GM19324 (cell line): ENCODE measurements at regions not wholly inside any gene's neighbourhood (a gene's known extent, or its start where the extent isn't known, plus 50 kb on each side); places are given as distances from the start of the nearest gene placed in this dataset.
"Not testable (repeated sequence)": the region's sequence is repeated elsewhere in the genome, so short reads cannot be mapped to it uniquely, and the experiment has no call there.

Source experiments
- ATAC-seq: cut with Tn5 transposase; IDR thresholded peaks from one replicate; pipeline ENCODE4 v1.9.1; 2021; ENCODE audit warnings: mild to moderate bottlenecking, moderate library complexity; ENCODE audit not compliant: unreplicated experiment, low FRiP score

DNA sequence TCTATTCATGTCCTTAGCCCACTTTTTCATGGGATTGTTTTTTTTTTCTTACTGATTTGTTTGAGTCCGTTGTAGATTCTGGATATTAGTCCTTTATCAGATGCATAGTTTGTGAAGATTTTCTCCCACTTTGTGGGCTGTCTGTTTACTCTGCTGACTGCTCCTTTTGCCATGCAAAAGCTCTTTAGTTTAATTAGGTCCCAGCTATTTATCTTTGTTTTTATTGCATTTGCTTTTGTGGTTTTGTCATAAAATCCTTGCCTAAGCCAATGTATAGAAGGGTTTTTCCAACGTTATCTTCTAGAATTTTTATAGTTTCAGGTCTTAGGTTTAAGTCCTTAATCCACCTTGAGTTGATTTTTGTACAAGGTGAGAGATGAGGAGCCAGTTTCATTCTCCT, 358.9 kb downstream of the ADAMTS20 start:
- not testable (repeated sequence) for ATAC-seq

DNA sequence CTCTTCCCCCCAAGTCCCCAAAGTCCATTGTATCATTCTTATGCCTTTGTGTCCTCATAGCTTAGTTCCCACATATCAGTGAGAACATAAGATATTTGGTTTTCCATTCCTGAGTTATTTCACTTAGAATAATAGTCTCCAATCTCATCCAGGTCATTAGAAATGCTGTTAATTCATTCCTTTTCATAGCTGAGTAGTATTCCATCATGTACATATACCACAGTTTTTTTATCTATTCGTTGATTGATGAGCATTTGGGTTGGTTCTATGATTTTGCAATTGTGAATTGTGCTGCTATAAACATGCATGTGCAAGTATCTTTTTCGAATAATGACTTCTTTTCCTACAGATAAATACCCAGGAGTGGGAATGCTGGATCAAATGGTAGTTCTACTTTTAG, 359.6 kb downstream of the ADAMTS20 start:
- not testable (repeated sequence) for ATAC-seq

DNA sequence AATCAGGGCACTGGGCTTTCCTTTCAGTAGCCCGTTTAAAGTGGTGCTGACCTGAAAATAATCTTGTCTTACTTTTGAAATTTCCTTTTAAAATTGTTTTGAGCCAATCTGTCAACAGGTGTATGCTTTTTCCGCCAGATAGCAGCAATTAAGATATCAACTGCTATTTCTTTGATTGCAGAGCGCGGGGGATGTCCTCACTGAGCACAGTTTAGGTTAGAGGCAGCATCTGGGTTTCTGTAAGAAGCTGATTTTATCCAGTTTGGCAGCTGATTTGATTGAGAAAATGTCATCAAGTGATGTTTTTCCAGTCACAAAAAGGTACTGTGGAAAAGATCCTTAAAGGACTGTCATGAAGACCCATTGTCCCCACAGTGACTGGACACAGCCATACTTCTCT, 371.8 kb downstream of the ADAMTS20 start:
- ATAC-seq, result no peak

DNA sequence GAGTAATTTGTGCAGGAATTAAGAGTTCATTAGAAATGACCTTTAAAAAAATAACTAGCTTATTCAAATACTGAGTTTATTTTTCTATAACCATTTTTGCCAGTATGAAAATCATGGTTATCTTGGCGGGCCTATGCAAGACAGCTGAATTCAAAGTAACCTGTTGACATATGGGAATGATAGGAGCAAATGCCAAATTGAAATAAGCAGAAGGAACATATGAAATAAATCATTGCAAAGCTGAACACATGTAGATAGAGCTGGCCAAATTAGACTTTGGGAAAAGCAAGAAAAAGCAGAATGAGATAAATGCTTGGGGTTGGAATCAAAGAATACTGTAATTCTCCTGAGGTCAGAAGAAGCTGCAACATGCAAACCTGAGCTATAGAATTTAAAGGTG, 372.5 kb downstream of the ADAMTS20 start:
- ATAC-seq, result no peak

DNA sequence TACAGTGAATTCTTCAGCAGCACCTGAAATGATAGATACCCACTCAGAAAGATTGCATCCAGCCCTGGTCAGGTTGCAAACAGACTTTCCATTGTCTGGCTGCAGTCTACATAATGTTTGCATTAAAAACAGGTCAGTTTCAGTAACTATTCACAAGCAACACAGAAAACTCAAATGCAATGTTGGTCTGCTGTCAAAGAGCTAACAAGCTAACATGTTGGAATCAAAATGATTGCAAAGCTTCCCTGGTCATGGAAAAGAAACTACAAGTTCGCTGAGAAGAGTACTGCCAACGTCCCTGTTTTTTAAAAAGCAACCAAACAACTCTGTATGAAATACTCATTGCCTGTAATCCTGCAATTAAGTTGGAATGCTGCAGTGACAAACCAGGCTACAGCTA, 374.7 kb downstream of the ADAMTS20 start:
- no peak for ATAC-seq

DNA sequence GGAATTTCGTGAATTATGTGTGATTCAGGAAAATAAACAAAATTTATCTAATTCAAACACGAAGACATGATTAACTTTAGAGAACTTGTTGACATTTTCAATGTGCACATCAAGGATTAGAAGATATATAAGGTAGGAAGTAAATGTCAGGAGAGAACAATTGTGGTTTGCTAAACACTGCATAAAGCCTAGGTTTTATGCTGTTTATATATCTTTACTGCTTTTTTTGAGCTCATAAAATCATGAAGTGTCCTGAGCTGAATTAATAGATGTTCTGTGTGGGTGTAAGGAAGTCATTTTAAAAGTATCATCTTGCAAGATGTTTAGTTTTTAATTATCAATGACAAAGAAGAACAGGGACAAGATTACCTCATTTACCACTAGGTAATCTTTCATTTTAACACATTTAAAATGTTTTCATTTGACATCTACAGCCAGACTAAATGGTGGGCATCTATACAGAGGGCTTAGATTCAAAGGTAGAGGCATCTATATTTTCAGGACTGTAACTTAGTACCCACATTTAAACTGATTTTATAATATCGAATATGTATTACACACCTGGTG, 382.8 kb downstream of the ADAMTS20 start:
- ATAC-seq, result no peak

DNA sequence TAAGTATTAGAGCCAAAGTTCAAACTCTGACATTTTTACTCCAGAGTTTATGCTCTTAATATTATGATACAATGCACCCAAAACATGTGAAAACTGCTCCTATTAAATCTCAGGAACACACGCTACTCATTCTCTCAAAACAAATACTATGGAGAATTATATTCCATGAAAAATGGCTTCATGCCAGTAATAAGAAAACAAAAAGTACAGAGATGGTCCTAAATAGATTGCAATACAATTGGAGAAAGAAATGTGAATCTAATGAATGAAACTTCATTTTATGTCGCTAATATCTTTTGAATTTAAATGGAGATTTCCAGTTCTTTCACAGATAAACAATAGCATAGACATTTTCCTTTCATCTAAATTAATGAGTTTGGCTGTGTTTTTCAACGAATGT, 384.3 kb downstream of the ADAMTS20 start:
- ATAC-seq, result no peak

DNA sequence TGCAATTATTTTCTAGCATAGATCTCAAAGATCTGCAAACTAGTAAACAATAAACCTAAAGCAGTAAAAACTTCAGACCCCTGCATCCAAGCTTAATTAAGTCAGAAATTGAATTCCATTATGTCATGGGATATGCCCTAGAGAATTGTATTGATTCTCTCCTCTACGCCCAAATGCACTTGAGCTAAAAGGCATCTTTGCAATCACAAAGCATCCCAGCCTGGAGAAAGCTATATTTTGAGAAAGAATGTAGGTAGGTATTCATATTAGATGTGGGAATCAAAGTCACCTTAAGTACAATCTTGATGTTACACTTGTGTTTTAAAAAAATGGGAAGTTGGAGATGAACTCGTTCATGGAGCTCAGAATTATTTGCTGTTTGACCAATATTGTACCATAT, 386.7 kb downstream of the ADAMTS20 start:
- ATAC-seq, result no peak

DNA sequence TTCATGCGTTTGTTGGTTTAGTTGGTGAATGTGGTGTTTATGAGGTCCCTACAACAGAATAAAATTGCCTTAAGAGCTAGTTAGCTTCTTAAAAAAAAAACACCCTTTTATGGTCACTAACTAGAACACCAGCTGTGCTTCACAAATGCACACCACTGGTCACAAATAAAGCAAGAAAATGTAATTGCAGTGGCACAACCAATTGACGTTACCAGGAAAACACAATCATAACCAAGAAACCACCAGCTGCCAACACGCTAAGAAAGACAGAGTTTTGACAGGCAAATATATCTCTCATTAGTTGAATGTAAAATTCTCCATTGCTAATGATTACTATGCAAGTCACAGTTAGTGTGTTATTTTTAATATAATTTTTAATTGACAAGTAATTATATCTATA, 389.9 kb downstream of the ADAMTS20 start:
- no peak for ATAC-seq

DNA sequence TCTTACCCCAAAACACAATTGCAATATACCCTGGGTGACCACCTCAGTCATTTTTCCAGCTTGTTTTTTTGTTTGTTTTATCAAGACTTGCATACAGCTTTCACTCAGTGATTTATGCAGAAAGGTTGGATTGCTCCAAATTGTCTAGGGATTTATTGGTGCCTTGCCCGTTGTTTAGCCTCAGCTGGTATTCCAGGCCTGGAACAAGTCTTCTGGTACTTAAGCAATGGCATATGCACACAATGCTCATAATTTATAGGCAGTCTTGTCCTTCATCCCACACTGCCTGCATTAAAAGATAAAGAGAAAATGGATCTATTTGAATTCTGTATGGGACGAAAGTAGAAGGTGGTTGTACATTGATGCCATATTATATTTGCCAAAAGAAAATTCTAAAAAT, 392.5 kb downstream of the ADAMTS20 start:
- ATAC-seq, result no peak

DNA sequence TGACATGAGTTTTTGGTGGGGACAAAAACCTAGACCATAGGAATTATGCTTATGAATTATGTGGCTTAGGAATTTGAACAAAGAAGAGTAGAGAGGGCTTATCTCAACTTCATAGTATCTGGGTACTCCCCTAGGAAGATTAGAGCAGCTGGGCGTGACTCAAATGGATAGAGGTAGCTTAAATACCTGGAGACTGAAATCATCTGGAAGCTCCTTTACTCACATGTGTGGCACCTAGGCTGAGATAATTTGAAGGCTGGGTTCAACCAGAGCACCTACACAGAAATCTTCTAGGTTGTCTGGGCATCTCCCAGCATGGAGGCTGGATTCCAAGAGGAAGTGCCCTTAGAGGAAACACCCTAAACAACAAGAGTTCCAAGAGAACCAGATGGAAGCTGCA, 393.9 kb downstream of the ADAMTS20 start:
- ATAC-seq, result no peak

DNA sequence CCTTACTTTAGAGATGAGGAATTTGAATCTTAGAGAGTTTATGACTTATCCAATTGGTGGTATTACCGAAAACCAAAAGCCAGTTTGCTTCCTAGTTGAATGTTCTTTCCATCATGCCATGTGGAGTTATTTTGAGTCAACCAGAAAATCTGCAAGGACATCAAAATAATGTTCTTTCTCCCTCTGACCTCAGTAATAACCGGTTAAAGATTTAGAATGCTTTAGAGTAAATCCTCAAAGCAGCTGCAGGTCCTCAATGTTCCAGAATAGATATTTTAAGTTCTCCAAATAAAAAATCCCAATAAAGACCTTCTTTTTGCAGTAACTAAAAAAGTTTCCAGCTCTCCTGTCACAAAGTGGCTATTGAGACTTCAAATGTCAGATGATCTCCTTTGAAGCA, 396.6 kb downstream of the ADAMTS20 start:
- no peak for ATAC-seq

DNA sequence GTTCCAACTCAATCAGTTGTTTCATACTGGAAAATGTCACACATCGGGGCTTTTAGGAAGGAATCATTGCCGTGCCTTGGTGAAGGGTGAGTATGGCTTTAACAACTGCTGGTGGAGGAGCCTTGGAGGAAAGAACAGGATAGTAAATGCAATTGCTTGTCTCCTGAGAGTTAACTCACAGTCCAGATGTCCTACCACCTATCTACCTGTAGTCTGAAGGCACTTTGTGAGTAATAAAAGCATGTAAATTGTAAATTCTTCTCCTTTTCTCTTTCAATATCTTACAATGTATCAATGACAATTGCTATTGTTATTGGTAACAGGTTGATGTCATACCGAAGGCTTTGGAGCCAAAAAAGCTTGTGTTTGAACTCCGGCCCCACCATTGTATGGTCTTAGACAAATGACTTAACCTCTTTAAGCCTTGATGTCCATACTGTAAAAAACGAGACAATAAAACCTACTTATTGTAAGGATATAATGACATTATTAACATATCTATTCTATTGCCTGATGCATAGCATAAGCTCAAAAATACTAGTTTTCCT, 397.4 kb downstream of the ADAMTS20 start:
- ATAC-seq, result no peak

DNA sequence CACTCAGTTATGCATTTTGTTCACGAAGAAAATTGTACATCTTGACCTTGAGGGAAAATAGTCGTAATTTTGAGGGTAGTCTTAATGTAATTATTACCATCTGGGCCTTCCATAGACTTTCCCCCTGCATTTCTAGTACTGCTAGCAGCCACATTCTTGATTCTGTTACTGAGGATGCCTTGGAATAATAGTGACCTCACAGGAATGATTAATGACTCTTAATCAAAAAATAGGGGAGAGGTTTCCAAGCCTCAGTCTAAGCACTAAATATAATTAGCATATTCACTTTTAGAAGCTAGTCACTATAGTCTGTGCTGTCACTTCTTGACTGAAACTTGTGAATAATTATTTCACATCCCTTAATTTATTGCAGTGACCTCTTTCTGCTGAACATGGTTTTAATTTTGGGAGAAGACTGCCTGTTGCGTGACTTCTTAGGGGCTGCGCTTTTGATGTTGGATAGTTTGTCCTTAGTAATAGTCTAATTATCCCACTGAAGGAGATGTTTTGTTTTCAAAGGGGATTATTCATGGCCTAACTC, 400.5 kb downstream of the ADAMTS20 start:
- no peak for ATAC-seq

DNA sequence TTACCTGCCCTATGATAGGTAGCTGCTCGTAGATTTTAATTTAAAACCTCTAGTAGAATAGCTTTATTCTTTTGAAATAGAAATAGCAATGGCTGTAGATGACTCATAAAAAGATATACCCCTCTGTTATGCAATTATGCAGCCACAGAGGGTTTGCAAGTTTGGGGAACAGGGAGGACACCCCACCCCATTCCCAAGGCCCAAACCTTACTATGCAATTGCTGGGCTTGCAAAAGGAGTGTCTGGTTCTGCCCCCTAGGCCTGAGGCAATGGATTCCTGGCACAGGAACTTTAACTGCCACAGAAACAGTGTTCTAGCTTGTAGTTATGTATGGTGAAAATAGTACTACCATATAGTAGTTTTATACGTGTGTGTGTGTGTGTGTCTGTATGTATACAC, 403.3 kb downstream of the ADAMTS20 start:
- no peak for ATAC-seq

DNA sequence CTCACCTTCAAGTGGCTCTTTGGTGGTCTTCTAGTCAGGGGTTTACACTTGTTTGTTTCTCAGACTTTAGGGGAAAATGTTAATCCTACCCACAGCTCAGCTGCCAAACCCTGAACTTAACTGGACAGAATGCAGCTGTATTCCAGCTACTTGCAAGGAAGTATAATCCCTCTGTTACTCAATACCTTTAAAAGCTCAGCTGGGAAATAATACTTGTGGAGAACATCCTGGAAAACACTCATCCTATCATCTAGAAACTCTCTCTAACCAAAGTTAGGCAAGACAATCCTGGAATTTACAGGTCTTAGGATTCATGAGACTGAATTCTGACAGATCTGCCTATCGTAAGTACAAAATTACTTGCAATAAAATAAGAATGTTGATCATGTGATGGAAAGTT, 404.1 kb downstream of the ADAMTS20 start:
- no peak for ATAC-seq

DNA sequence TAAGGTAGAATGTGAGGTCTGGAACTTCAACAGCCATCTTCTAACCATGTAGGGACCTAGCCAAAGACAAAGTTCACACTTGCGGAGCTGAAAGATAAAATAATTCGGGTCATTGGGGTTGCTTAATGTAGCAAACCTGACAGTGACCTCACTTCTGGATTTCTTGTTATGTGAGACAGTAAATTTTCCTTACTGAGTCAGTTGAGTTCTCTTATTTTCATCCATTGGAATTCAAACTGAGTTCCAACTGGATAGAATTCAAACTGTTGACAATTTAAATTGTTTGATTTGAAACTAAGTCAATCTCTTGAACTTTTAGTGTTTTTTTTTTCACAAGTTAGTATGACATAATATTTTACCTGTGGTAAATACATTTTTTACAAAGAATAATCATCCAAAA, 406.5 kb downstream of the ADAMTS20 start:
- no peak for ATAC-seq

DNA sequence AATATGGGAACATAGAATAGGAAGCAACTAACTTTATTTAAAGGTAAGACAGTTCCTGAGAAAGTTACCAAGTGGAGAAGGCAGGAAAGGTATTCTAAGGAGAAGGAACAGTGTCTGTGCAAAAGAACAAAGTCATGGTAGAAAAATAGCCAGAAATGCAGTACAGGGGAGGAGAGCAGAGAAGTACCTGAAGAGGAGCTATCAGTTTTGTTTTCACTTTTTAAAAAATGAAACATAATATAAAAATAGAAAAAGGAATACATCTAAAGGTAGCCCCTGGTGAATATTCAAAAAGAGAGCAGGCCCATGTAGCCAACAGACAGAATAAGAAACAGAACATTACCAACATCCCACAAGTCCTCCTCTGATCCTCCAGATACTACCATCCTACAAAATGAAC, 408.7 kb downstream of the ADAMTS20 start:
- peak; percentile 48 for ATAC-seq

DNA sequence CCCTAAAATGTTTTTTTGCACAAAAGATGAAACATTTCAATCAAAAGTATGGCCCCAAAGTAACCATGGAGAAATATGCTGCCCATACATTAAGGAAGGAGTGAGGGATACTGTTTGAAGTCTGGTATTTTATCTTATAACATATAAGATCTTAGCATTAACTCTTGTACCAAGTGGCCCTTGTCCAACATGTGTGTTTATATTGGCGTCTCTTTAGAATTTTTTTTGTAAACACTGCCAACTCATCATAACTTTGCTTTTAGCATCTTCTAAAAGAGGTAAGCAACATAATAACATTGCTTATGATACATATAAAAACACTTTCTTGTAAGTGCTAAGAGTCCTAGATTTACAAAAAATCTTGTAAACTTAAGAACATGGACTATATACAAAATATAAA, 419.7 kb downstream of the ADAMTS20 start:
- no peak for ATAC-seq

DNA sequence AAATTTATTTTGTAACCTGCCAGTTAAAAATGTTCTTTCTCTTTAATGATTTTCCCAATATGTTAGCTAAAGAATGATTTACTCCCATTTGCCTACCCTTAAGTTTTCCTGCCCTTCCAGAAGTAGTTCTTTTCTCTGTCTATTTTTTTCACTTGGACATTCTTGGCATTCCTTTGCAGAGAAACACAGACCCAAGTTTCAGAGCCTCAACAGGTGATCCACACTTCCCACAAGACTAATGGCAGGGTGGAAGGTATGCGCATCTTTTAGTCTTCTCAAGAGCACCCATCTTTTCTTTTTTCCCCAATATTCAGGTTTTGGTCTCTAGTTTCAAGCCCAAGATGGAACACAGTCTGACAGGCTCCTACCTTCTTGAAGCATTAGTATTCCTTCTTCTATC, 420.7 kb downstream of the ADAMTS20 start:
- ATAC-seq, result no peak

DNA sequence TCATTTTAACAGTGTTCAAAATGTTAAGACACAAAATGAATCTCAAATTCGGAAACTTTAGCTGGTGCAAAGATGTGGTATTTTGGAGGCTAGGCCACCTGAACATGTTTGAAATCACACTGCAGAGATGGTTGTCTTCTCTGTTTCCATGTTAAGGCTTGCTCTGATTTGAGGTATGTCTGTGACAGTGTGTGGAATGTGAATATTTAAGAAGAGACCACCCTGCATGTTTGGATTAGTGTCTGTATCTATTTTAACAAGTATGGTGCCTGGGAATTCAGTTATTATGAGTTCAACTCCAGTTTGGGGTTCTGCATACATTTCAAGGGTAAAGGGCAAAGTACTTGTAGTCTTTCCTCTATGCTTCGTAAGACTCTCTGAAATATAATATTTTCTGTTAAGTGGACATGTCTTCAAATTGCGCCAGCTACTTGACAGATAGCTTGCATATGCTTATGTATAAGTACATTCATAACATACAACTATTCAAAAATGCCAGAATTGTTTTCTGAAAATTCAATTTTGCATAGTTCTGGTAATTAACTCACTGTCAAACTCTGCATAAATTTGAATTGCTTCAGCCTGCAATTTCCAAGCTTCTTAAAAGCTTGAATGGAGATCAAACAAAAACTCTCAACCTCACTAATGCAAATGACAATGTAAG, 424.0 kb downstream of the ADAMTS20 start:
- no peak for ATAC-seq
